Endodermal cell (in vitro differentiated cells): ENCODE measurements at regions not wholly inside any gene's neighbourhood (a gene's known extent, or its start where the extent isn't known, plus 50 kb on each side); places are given as distances from the start of the nearest gene placed in this dataset.
"Not testable (repeated sequence)": the region's sequence is repeated elsewhere in the genome, so short reads cannot be mapped to it uniquely, and the experiment has no call there.

Experiments used
- DNase-seq: peaks from one replicate; pipeline ENCODE4 v3.0.0-alpha.2; 2017
- H3K27ac ChIP-seq: 2 replicates; pipeline ENCODE4 v1.5.1; 2013; ENCODE audit warnings: mild to moderate bottlenecking, low read depth, low read length, moderate library complexity
- H3K27me3 ChIP-seq: 2 replicates; pipeline ENCODE4 v1.6.1; 2013; ENCODE audit warnings: mild to moderate bottlenecking, low read length, moderate library complexity; ENCODE audit not compliant: insufficient read depth, control insufficient read depth, poor library complexity, severe bottlenecking
- H3K36me3 ChIP-seq: 2 replicates; pipeline ENCODE4 v1.7.0; 2013; ENCODE audit warnings: mild to moderate bottlenecking, low read length, moderate library complexity; ENCODE audit not compliant: control insufficient read depth, insufficient read depth
- H3K4me1 ChIP-seq: one replicate; pipeline ENCODE4 v1.7.0; 2013; ENCODE audit warnings: low read length; ENCODE audit not compliant: control insufficient read depth, insufficient read depth
- H3K4me3 ChIP-seq: 2 replicates; pipeline ENCODE4 v1.5.1; 2013; ENCODE audit warnings: mild to moderate bottlenecking, low read length, moderate library complexity
- H3K9ac ChIP-seq: 2 replicates; pipeline ENCODE4 v1.6.1; 2013; ENCODE audit warnings: mild to moderate bottlenecking, low read length, moderate library complexity; ENCODE audit not compliant: poor library complexity, severe bottlenecking; ENCODE audit errors: extremely low read depth
- H3K9me3 ChIP-seq: 2 replicates; pipeline ENCODE4 v1.6.1; 2013; ENCODE audit warnings: mild to moderate bottlenecking, low read length, moderate library complexity; ENCODE audit not compliant: control insufficient read depth
- H3K27ac Mint-ChIP-seq: 2 replicates; pipeline ENCODE4 v1.8.0; 2020; ENCODE audit warnings: mixed read lengths
- H3K27me3 Mint-ChIP-seq: 2 replicates; pipeline ENCODE4 v1.8.0; 2021; ENCODE audit warnings: mild to moderate bottlenecking, mixed read lengths; ENCODE audit not compliant: insufficient read depth
- H3K36me3 Mint-ChIP-seq: 2 replicates; pipeline ENCODE4 v1.8.0; 2020; ENCODE audit warnings: low read depth, mixed read lengths
- H3K4me1 Mint-ChIP-seq: 2 replicates; pipeline ENCODE4 v1.8.0; 2020; ENCODE audit warnings: mixed read lengths
- H3K4me3 Mint-ChIP-seq: 2 replicates; pipeline ENCODE4 v1.8.0; 2020; ENCODE audit warnings: mild to moderate bottlenecking, moderate library complexity, mixed read lengths
- H3K9me3 Mint-ChIP-seq: 2 replicates; pipeline ENCODE4 v1.8.0; 2020; ENCODE audit warnings: mild to moderate bottlenecking, mixed read lengths
- CTCF ChIP-seq: fragments of 200-600 bp; sonication (generic); conservative IDR thresholded peaks from 2 replicates; pipeline ENCODE4 v1.5.0; 2021; ENCODE audit warnings: antibody characterized with exemption, mild to moderate bottlenecking
- WGBS, 2 experiments: methylation state at CpG; one replicate each; pipeline versions ENCODE4 v1.1.5 to v1.1.7; 2013; ENCODE audit warnings: missing lambda C conversion rate in 2 of 2, mixed read lengths in 1 of 2; ENCODE audit not compliant: insufficient coverage in 1 of 2, insufficient read length in 1 of 2; 5-methylcytosine and 5-hydroxymethylcytosine counted together

- TF ChIP-seq CTCF: no peak
- Histone ChIP-seq H3K36me3 (no peaks in the 10 kb centered on the region), H3K27me3 (no peaks in the 10 kb centered on the region), H3K4me1 (no peaks in the 10 kb centered on the region), H3K27ac (no peak overlapping the region), H3K9ac (no peak overlapping the region), H3K4me3 (no peak overlapping the region), H3K9me3 (peaks cover 10% of the 10 kb centered on the region)
- H3K9me3 Mint-ChIP-seq: peaks cover 6% of the 10 kb centered on the region
- H3K27me3 Mint-ChIP-seq: no peaks in the 10 kb centered on the region
- WGBS, 2 experiments: 90% methylated on average over 5 to 6 of the region's 6 CpGs
- no peak for DNase-seq
- H3K4me1 Mint-ChIP-seq: no peaks in the 10 kb centered on the region
- H3K36me3 Mint-ChIP-seq: no peaks in the 10 kb centered on the region
- H3K4me3 Mint-ChIP-seq: no peak overlapping the region
- H3K27ac Mint-ChIP-seq: no peak overlapping the region
Measured at GRCh38 chr13:37289212-37289935, 183.9 kb upstream of the CSNK1A1L start.

GRCh38 chr13:37288057-37288720 is 182.7 kb upstream of the CSNK1A1L start:
- DNase-seq: no peak
- no peak overlapping the region for H3K4me3 Mint-ChIP-seq
- H3K4me3 ChIP-seq: no peak overlapping the region
- H3K4me1 Mint-ChIP-seq: no peaks in the 10 kb centered on the region
- no peak overlapping the region for H3K27ac Mint-ChIP-seq
- no peaks in the 10 kb centered on the region for H3K27me3 Mint-ChIP-seq
- H3K36me3 ChIP-seq: no peaks in the 10 kb centered on the region
- 90 to 97% methylated on average over 5 of the region's 6 CpGs for WGBS, 2 experiments
- no peaks in the 10 kb centered on the region for H3K4me1 ChIP-seq
- H3K36me3 Mint-ChIP-seq: no peaks in the 10 kb centered on the region
- H3K27ac ChIP-seq: no peak overlapping the region
- H3K9ac ChIP-seq: no peak overlapping the region
- H3K27me3 ChIP-seq: no peaks in the 10 kb centered on the region
- H3K9me3 ChIP-seq: peaks cover 10% of the 10 kb centered on the region
- no peak for TF ChIP-seq CTCF
- H3K9me3 Mint-ChIP-seq: peaks cover 6% of the 10 kb centered on the region

- not testable (repeated sequence) for H3K4me3 ChIP-seq, H3K9ac ChIP-seq, H3K36me3 Mint-ChIP-seq, H3K27me3 ChIP-seq, H3K27ac Mint-ChIP-seq, H3K36me3 ChIP-seq, H3K4me3 Mint-ChIP-seq, H3K27ac ChIP-seq, H3K4me1 ChIP-seq, DNase-seq, H3K27me3 Mint-ChIP-seq, H3K4me1 Mint-ChIP-seq
- WGBS, 2 experiments: 91% methylated on average over 14 of the region's 28 CpGs; no CpG with 5 or more reads in 1 of the 2 experiments
- peaks cover 22% of the 10 kb centered on the region for H3K9me3 Mint-ChIP-seq
- peaks cover 10% of the 10 kb centered on the region for H3K9me3 ChIP-seq
Measured at GRCh38 chr13:37280231-37280630, 174.8 kb upstream of the CSNK1A1L start.
